ENCODE measurements at regions not wholly inside any gene's neighbourhood (a gene's known extent, or its start where the extent isn't known, plus 50 kb on each side); places are given as distances from the start of the nearest gene placed in this dataset.
A peak's percentile ranks its signal among the peaks of the same experiment; 100 is the strongest.

DNA sequence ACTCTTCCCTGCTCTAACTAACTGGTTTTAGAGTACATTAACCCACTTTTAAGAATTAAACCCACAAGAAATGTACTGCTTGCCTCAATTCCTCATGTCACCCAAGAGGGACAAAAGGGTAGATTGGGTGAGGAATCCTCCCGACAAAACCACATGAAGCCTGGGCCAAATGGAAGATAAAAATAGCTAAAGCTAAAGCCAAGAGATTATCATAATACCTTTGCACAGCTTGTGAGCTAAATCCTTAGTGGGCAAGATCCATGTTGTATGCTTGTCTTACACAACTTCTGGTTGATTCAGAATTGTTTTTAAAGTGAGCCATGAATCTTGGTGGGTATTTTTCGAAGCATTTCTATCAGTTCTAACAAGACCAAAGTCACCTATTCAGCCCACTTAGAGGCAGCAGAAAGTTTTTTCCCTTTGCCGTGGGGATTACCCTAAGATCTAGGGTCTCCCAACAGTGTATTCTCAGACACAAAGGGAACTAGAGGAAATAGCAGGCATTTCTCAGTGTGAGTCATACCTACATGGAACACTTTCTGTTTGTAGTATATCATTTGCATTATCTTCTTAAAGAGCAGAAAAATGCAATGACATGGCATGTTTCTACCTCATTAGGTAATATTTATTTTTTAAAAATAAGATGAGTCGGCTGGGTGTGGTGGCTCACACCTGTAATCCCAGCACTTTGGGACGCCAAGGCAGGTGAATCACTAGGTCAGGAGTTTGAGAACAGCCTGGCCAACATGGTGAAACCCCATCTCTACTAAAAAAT is 616.6 kb downstream of the KCNH5 start:
- WGBS, 3 donors: 79 to 87% (median 80%) methylated on average over 5 of the region's 5 CpGs
- peaks cover 0 to 8% of the 10 kb centered on the region in 2 donors for H3K9me3 ChIP-seq (ENCODE audit: control insufficient read depth in 2 of 2, insufficient read depth in 1 of 2, low read depth in 1 of 2, low read length in 1 of 2)
- no peak overlapping the region for H3K4me3 ChIP-seq (ENCODE audit: low read depth in 1 of 3, low read length in 3 of 3)
- H3K27ac ChIP-seq (ENCODE audit: low read depth in 1 of 3, low read length in 2 of 3): no peak overlapping the region
- no peaks in the 10 kb centered on the region for H3K4me1 ChIP-seq (ENCODE audit: control insufficient read depth in 3 of 3, insufficient read depth in 2 of 3, low read depth in 1 of 3, low read length in 2 of 3)
- DNase-seq: no peak
- no peaks in the 10 kb centered on the region for H3K27me3 ChIP-seq (ENCODE audit: control insufficient read depth in 3 of 3, insufficient read depth in 3 of 3, low read length in 3 of 3)
- no peaks in the 10 kb centered on the region for H3K36me3 ChIP-seq (ENCODE audit: control insufficient read depth in 3 of 3, insufficient read depth in 2 of 3, low read depth in 1 of 3, low read length in 3 of 3)
- FAIRE-seq: no peak

DNA sequence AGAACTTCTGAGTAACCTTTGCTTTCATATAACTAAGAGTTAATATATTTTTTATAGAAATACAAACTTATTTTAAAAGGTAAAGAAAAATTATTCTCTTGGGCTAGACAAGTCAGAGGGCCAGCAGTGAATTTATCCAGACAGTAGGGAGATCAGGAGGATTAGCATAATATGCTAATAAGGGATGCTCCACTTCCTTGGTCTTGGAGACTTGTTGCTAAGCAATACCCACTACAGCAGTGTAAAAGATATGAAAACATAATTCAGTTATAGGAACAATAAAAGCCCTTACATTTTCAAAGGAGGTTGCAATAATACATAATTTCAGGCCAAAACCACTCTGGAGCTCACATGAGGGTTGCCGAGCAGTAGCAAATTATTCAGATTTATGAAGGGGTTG is 615.6 kb downstream of the KCNH5 start:
- WGBS, 3 donors: 91 to 100% (median 92%) methylated on average over 1 of the region's 1 CpG
- H3K27ac ChIP-seq (ENCODE audit: low read depth in 1 of 3, low read length in 2 of 3): no peak overlapping the region
- FAIRE-seq (no peak), DNase-seq (no peak)
- no peaks in the 10 kb centered on the region for H3K27me3 ChIP-seq (ENCODE audit: control insufficient read depth in 3 of 3, insufficient read depth in 3 of 3, low read length in 3 of 3)
- peaks cover 0 to 11% of the 10 kb centered on the region in 2 donors for H3K9me3 ChIP-seq (ENCODE audit: control insufficient read depth in 2 of 2, insufficient read depth in 1 of 2, low read depth in 1 of 2, low read length in 1 of 2)
- no peaks in the 10 kb centered on the region for H3K4me1 ChIP-seq (ENCODE audit: control insufficient read depth in 3 of 3, insufficient read depth in 2 of 3, low read depth in 1 of 3, low read length in 2 of 3)
- H3K36me3 ChIP-seq (ENCODE audit: control insufficient read depth in 3 of 3, insufficient read depth in 2 of 3, low read depth in 1 of 3, low read length in 3 of 3): no peaks in the 10 kb centered on the region
- no peak overlapping the region for H3K4me3 ChIP-seq (ENCODE audit: low read depth in 1 of 3, low read length in 3 of 3)

DNA sequence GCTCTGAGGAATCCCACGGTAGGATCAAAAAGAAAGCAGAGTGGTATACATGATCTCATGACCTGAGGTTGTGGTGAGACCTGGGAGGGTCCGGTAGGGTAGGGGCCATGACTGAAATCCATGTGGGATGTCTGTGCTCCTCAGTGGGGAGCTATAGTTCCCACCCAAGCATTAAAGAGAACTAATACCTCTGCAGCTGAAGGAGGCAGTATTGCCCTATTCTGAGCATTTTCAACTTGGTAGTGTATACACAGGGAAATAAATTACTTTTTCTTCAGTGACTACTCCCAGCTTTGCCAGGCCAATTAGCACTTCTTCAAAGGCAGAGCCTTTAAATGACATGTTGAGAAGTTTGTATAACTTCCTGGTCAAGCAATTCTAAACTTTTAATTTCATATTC is 613.8 kb downstream of the KCNH5 start:
- no peaks in the 10 kb centered on the region for H3K27me3 ChIP-seq (ENCODE audit: control insufficient read depth in 3 of 3, insufficient read depth in 3 of 3, low read length in 3 of 3)
- peaks cover 0 to 13% of the 10 kb centered on the region in 2 donors for H3K9me3 ChIP-seq (ENCODE audit: control insufficient read depth in 2 of 2, insufficient read depth in 1 of 2, low read depth in 1 of 2, low read length in 1 of 2)
- WGBS, 3 donors: 68 to 85% (median 84%) methylated on average over 2 of the region's 2 CpGs
- no peaks in the 10 kb centered on the region for H3K4me1 ChIP-seq (ENCODE audit: control insufficient read depth in 3 of 3, insufficient read depth in 2 of 3, low read depth in 1 of 3, low read length in 2 of 3)
- no peak overlapping the region for H3K4me3 ChIP-seq (ENCODE audit: low read depth in 1 of 3, low read length in 3 of 3)
- no peaks in the 10 kb centered on the region for H3K36me3 ChIP-seq (ENCODE audit: control insufficient read depth in 3 of 3, insufficient read depth in 2 of 3, low read depth in 1 of 3, low read length in 3 of 3)
- no peak for DNase-seq
- no peak overlapping the region for H3K27ac ChIP-seq (ENCODE audit: low read depth in 1 of 3, low read length in 2 of 3)
- FAIRE-seq: no peak

DNA sequence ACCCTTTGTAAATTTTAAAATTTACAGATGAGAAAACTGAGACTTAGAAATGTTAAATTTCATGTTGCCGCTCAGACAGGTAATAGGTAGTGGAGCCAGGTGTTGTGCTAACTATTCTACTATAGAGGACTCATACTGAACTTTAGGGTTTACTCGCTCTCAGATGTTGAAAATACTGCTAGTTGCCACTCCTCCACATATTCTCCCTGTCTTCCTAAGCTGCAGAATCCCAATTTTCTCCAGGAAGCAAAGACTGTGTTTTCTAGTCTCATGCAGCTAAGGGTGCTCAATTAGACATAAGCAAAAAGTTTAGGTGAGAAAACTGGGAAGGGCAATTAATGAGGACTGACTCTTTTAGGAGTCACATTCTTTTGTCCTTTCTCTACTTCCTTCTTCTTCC is 612.3 kb downstream of the KCNH5 start:
- 92 to 97% (median 93%) methylated on average over 2 of the region's 2 CpGs for WGBS, 3 donors
- no peak overlapping the region for H3K4me3 ChIP-seq (ENCODE audit: low read depth in 1 of 3, low read length in 3 of 3)
- H3K36me3 ChIP-seq (ENCODE audit: control insufficient read depth in 3 of 3, insufficient read depth in 2 of 3, low read depth in 1 of 3, low read length in 3 of 3): no peaks in the 10 kb centered on the region
- no peak for FAIRE-seq
- no peak for DNase-seq
- H3K9me3 ChIP-seq (ENCODE audit: control insufficient read depth in 2 of 2, insufficient read depth in 1 of 2, low read depth in 1 of 2, low read length in 1 of 2): peaks cover 0 to 13% of the 10 kb centered on the region in 2 donors
- H3K27ac ChIP-seq (ENCODE audit: low read depth in 1 of 3, low read length in 2 of 3): no peak overlapping the region
- H3K4me1 ChIP-seq (ENCODE audit: control insufficient read depth in 3 of 3, insufficient read depth in 2 of 3, low read depth in 1 of 3, low read length in 2 of 3): no peaks in the 10 kb centered on the region
- no peaks in the 10 kb centered on the region for H3K27me3 ChIP-seq (ENCODE audit: control insufficient read depth in 3 of 3, insufficient read depth in 3 of 3, low read length in 3 of 3)

DNA sequence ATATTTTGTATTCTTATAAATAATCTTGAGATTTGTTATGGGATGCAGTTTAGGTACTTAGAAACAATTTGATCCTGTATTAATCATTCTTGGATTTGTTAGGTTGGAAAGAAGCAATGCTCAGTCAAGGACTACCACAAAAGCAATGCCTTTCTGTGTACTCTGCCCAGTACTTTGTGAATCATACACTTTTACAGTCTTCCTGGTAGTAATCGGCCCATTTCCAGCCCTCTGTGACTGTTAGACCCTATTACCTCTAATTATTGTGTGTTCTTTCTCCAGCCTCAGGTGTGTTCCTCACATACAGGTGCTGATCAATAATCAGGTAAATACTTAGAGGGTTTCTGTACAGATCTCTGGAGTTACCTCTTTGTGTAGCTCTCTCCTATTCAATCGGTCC is 609.0 kb downstream of the KCNH5 start:
- DNase-seq: peak; percentile 56 to 90
- no peak for FAIRE-seq
- no peaks in the 10 kb centered on the region for H3K4me1 ChIP-seq (ENCODE audit: control insufficient read depth in 3 of 3, insufficient read depth in 2 of 3, low read depth in 1 of 3, low read length in 2 of 3)
- H3K36me3 ChIP-seq (ENCODE audit: control insufficient read depth in 3 of 3, insufficient read depth in 2 of 3, low read depth in 1 of 3, low read length in 3 of 3): no peaks in the 10 kb centered on the region
- H3K27me3 ChIP-seq (ENCODE audit: control insufficient read depth in 3 of 3, insufficient read depth in 3 of 3, low read length in 3 of 3): no peaks in the 10 kb centered on the region
- no peak overlapping the region for H3K4me3 ChIP-seq (ENCODE audit: low read depth in 1 of 3, low read length in 3 of 3)
- 10 to 36% (median 17%) methylated on average over 2 of the region's 2 CpGs for WGBS, 3 donors
- H3K27ac ChIP-seq (ENCODE audit: low read depth in 1 of 3, low read length in 2 of 3): peak overlapping the region in 1 of 3 donors; percentile 8
- H3K9me3 ChIP-seq (ENCODE audit: control insufficient read depth in 2 of 2, insufficient read depth in 1 of 2, low read depth in 1 of 2, low read length in 1 of 2): peaks cover 0 to 27% of the 10 kb centered on the region in 2 donors

DNA sequence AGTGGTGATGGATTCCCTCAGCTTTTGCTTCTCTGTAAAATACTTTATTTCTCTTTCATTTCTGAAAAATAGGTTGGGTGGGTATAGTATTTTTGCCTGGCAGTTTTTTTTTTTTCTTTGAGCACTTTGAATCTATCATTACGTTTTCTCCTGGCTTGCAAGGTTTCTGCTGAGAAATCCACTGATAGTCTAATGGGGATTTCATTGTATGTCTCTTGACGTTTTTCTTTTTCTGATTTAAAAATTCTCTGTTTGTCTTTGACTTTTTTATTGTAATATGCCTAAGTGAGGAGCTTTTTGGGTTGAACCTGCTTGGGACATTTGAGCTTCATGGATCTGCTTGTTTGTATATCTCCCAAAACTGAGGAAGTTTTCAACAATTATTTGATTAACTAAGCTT is 606.0 kb downstream of the KCNH5 start:
- Histone ChIP-seq H3K4me1 (ENCODE audit: control insufficient read depth in 3 of 3, insufficient read depth in 2 of 3, low read depth in 1 of 3, low read length in 2 of 3) (no peaks in the 10 kb centered on the region), H3K4me3 (ENCODE audit: low read depth in 1 of 3, low read length in 3 of 3) (no peak overlapping the region), H3K36me3 (ENCODE audit: control insufficient read depth in 3 of 3, insufficient read depth in 2 of 3, low read depth in 1 of 3, low read length in 3 of 3) (no peaks in the 10 kb centered on the region), H3K9me3 (ENCODE audit: control insufficient read depth in 2 of 2, insufficient read depth in 1 of 2, low read depth in 1 of 2, low read length in 1 of 2) (peaks cover 0 to 28% of the 10 kb centered on the region in 2 donors), H3K27me3 (ENCODE audit: control insufficient read depth in 3 of 3, insufficient read depth in 3 of 3, low read length in 3 of 3) (no peaks in the 10 kb centered on the region), H3K27ac (ENCODE audit: low read depth in 1 of 3, low read length in 2 of 3) (no peak overlapping the region)
- DNase-seq: no peak
- WGBS, 3 donors: 70 to 76% (median 76%) methylated on average over 2 of the region's 2 CpGs
- FAIRE-seq: no peak

DNA sequence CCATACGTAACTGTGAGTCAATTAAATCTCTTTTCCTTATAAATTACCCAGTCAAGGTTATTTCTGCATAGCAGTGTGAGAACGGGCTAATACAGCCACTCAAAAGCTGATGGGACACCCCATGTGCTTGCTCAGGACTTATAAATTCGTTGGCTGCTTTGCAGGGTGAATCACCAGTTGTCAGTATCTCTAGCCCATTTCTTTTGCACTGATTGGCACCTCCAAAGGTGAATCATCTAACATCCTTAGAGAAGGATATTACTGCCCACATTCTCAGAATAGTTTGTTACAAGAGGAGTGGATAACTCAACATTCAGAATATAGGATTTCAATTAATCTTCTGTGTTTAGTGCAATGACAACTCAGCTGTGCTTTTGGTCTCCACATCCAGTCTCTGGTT is 601.5 kb downstream of the KCNH5 start:
- no peaks in the 10 kb centered on the region for H3K4me1 ChIP-seq (ENCODE audit: control insufficient read depth in 3 of 3, insufficient read depth in 2 of 3, low read depth in 1 of 3, low read length in 2 of 3)
- whole genome bisulfite sequencing, 3 donors: 62 to 73% (median 71%) methylated on average over 3 of the region's 3 CpGs
- H3K36me3 ChIP-seq (ENCODE audit: control insufficient read depth in 3 of 3, insufficient read depth in 2 of 3, low read depth in 1 of 3, low read length in 3 of 3): no peaks in the 10 kb centered on the region
- H3K9me3 ChIP-seq (ENCODE audit: control insufficient read depth in 2 of 2, insufficient read depth in 1 of 2, low read depth in 1 of 2, low read length in 1 of 2): peaks cover 0 to 23% of the 10 kb centered on the region in 2 donors
- DNase-seq (no peak), FAIRE-seq (no peak)
- no peak overlapping the region for H3K27ac ChIP-seq (ENCODE audit: low read depth in 1 of 3, low read length in 2 of 3)
- H3K27me3 ChIP-seq (ENCODE audit: control insufficient read depth in 3 of 3, insufficient read depth in 3 of 3, low read length in 3 of 3): no peaks in the 10 kb centered on the region
- no peak overlapping the region for H3K4me3 ChIP-seq (ENCODE audit: low read depth in 1 of 3, low read length in 3 of 3)

DNA sequence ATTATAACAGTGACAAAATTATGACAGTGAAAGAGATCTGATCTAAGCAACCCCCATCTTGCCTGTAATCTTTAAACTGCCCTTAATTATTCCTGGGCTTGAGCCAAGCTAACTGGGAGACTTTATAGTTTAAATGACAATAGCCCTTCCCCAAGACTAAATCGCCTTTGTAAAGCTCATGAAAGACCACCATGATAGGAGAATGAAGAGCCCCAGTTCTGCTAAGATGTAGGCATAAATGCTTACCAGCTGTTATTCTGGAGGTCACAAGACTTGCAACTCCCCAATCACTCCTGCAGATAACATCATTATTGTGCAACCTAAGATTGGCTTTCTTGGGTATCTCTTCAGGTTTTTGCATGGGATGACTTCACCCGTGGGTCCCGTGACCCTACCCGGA is 599.7 kb downstream of the KCNH5 start:
- no peak for FAIRE-seq
- H3K4me1 ChIP-seq (ENCODE audit: control insufficient read depth in 3 of 3, insufficient read depth in 2 of 3, low read depth in 1 of 3, low read length in 2 of 3): no peaks in the 10 kb centered on the region

DNA sequence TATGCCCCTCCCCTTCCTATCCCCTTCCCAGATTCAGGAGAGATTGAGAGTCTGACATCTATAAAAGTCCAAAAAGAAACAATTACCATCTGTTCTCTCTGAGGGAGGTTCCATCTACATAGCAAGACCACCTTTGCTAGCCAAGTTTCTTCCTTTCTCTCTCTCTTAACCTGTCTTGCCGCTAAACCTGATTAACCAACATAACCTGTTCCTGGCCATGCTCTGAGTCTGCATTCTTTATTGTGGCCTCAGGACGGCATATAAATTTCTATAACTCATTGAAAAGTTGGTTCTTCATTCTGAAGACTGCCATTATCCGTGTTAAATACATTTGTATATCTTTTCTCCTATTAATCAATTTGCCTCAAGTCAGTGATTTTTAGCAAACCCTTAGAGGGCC is 594.0 kb downstream of the KCNH5 start:
- Histone ChIP-seq H3K9me3 (ENCODE audit: control insufficient read depth in 2 of 2, insufficient read depth in 1 of 2, low read depth in 1 of 2, low read length in 1 of 2) (peaks cover 0 to 4% of the 10 kb centered on the region in 2 donors), H3K36me3 (ENCODE audit: control insufficient read depth in 3 of 3, insufficient read depth in 2 of 3, low read depth in 1 of 3, low read length in 3 of 3) (no peaks in the 10 kb centered on the region), H3K4me3 (ENCODE audit: low read depth in 1 of 3, low read length in 3 of 3) (no peak overlapping the region), H3K4me1 (ENCODE audit: control insufficient read depth in 3 of 3, insufficient read depth in 2 of 3, low read depth in 1 of 3, low read length in 2 of 3) (no peaks in the 10 kb centered on the region), H3K27me3 (ENCODE audit: control insufficient read depth in 3 of 3, insufficient read depth in 3 of 3, low read length in 3 of 3) (no peaks in the 10 kb centered on the region), H3K27ac (ENCODE audit: low read depth in 1 of 3, low read length in 2 of 3) (no peak overlapping the region)
- DNase-seq: no peak
- no peak for FAIRE-seq
- 81 to 88% (median 85%) methylated on average over 3 of the region's 3 CpGs for WGBS, 3 donors

More for the DNA sequence above, 599.7 kb downstream of the KCNH5 start:
- no peak for DNase-seq
- H3K36me3 ChIP-seq (ENCODE audit: control insufficient read depth in 3 of 3, insufficient read depth in 2 of 3, low read depth in 1 of 3, low read length in 3 of 3): no peaks in the 10 kb centered on the region
- H3K27me3 ChIP-seq (ENCODE audit: control insufficient read depth in 3 of 3, insufficient read depth in 3 of 3, low read length in 3 of 3): no peaks in the 10 kb centered on the region
- WGBS, 3 donors: 76 to 81% (median 79%) methylated on average over 4 of the region's 4 CpGs
- H3K27ac ChIP-seq (ENCODE audit: low read depth in 1 of 3, low read length in 2 of 3): no peak overlapping the region
- peaks cover 0 to 16% of the 10 kb centered on the region in 2 donors for H3K9me3 ChIP-seq (ENCODE audit: control insufficient read depth in 2 of 2, insufficient read depth in 1 of 2, low read depth in 1 of 2, low read length in 1 of 2)
- H3K4me3 ChIP-seq (ENCODE audit: low read depth in 1 of 3, low read length in 3 of 3): no peak overlapping the region

All from small intestine (tissue), 7 donors.